H1 (cell line): ENCODE measurements at regions not wholly inside any gene's neighbourhood (a gene's known extent, or its start where the extent isn't known, plus 50 kb on each side); places are given as distances from the start of the nearest gene placed in this dataset.

ENCODE experiments used
- BRCA1 ChIP-seq: IDR thresholded peaks from 2 replicates; pipeline ENCODE4 v1.6.1; 2012; ENCODE audit warnings: low read depth, low read length, improper control_type of control experiment
- EGR1 ChIP-seq: IDR thresholded peaks from 2 replicates; pipeline ENCODE4 v1.6.1; 2011; ENCODE audit warnings: low read depth, low read length, borderline replicate concordance
- EP300 ChIP-seq, 2 experiments: IDR thresholded peaks; 1 replicate in 1 of 2; 2 replicates in 1 of 2; pipeline ENCODE4 v1.6.1; 2011 to 2012; ENCODE audit warnings: low read depth in 2 of 2, low read length in 2 of 2, mild to moderate bottlenecking in 2 of 2, borderline replicate concordance in 1 of 2, inconsistent platforms in 1 of 2, moderate library complexity in 1 of 2
- POLR2A ChIP-seq, 2 experiments: IDR thresholded peaks; 1 replicate in 1 of 2; 2 replicates in 1 of 2; pipeline ENCODE4 v1.6.1; 2011; ENCODE audit warnings: low read depth in 2 of 2, low read length in 2 of 2, mild to moderate bottlenecking in 2 of 2; ENCODE audit errors: control extremely low read depth in 1 of 2
- RAD21 ChIP-seq, 2 experiments: IDR thresholded peaks in 1 of 2; conservative IDR thresholded peaks in 1 of 2; 2 replicates each; pipeline ENCODE4 v1.6.1; 2011; ENCODE audit warnings: low read depth in 2 of 2, low read length in 2 of 2, improper control_type of control experiment in 1 of 2, inconsistent platforms in 1 of 2, mild to moderate bottlenecking in 1 of 2, moderate library complexity in 1 of 2
- RFX5 ChIP-seq: IDR thresholded peaks from 2 replicates; pipeline ENCODE4 v1.6.1; 2011; ENCODE audit warnings: low read depth, low read length, improper control_type of control experiment, borderline replicate concordance
- RXRA ChIP-seq: IDR thresholded peaks from 2 replicates; pipeline ENCODE4 v1.6.1; 2011; ENCODE audit warnings: low read depth, mild to moderate bottlenecking, low read length, moderate library complexity; ENCODE audit not compliant: insufficient read depth
- SIN3A ChIP-seq, 2 experiments: IDR thresholded peaks in 1 of 2; conservative IDR thresholded peaks in 1 of 2; 2 replicates each; pipeline ENCODE4 v1.6.1; 2011 to 2012; ENCODE audit warnings: low read length in 2 of 2, improper control_type of control experiment in 1 of 2, low read depth in 1 of 2, mild to moderate bottlenecking in 1 of 2
- TBP ChIP-seq: IDR thresholded peaks from 2 replicates; pipeline ENCODE4 v1.6.1; 2011; ENCODE audit warnings: low read depth, low read length, improper control_type of control experiment
- TF ChIP-seq, protein P1 (sequence below), 3 experiments: IDR thresholded peaks; 1 replicate in 2 of 3; 2 replicates in 1 of 3; pipeline versions ENCODE4 v1.5.1 to v1.6.1; 2011; ENCODE audit warnings: low read length in 3 of 3, mild to moderate bottlenecking in 3 of 3, inconsistent platforms in 2 of 3, low read depth in 1 of 3, moderate library complexity in 1 of 3; ENCODE audit not compliant: insufficient read depth in 1 of 3; ENCODE audit errors: control extremely low read depth in 1 of 3
- TF ChIP-seq, protein P2 (sequence below): IDR thresholded peaks from 2 replicates; pipeline ENCODE4 v1.6.1; 2012; ENCODE audit warnings: inconsistent platforms
- TF ChIP-seq, protein P3 (sequence below): IDR thresholded peaks from 2 replicates; pipeline ENCODE4 v1.6.1; 2011; ENCODE audit warnings: low read length, improper control_type of control experiment

GRCh38 chr10:47144525-47144924, 155.5 kb upstream of the GDF10 start:
- no peak for TF ChIP-seq EGR1
- TF ChIP-seq, protein P1, sequence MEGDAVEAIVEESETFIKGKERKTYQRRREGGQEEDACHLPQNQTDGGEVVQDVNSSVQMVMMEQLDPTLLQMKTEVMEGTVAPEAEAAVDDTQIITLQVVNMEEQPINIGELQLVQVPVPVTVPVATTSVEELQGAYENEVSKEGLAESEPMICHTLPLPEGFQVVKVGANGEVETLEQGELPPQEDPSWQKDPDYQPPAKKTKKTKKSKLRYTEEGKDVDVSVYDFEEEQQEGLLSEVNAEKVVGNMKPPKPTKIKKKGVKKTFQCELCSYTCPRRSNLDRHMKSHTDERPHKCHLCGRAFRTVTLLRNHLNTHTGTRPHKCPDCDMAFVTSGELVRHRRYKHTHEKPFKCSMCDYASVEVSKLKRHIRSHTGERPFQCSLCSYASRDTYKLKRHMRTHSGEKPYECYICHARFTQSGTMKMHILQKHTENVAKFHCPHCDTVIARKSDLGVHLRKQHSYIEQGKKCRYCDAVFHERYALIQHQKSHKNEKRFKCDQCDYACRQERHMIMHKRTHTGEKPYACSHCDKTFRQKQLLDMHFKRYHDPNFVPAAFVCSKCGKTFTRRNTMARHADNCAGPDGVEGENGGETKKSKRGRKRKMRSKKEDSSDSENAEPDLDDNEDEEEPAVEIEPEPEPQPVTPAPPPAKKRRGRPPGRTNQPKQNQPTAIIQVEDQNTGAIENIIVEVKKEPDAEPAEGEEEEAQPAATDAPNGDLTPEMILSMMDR (IDR thresholded peaks at IDR 0.05; ENCODE audit: control extremely low read depth in 1 of 3, insufficient read depth in 1 of 3, low read depth in 1 of 3, low read length in 3 of 3) = no peak
- TF ChIP-seq POLR2A (IDR thresholded peaks at IDR 0.05; ENCODE audit: control extremely low read depth in 1 of 2, low read depth in 2 of 2, low read length in 2 of 2) = no peak
- TF ChIP-seq EP300 (IDR thresholded peaks at IDR 0.05; ENCODE audit: borderline replicate concordance in 1 of 2, low read depth in 2 of 2, low read length in 2 of 2) = no peak
- TF ChIP-seq, protein P2, sequence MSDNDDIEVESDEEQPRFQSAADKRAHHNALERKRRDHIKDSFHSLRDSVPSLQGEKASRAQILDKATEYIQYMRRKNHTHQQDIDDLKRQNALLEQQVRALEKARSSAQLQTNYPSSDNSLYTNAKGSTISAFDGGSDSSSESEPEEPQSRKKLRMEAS = no peak
- TF ChIP-seq, protein P3, sequence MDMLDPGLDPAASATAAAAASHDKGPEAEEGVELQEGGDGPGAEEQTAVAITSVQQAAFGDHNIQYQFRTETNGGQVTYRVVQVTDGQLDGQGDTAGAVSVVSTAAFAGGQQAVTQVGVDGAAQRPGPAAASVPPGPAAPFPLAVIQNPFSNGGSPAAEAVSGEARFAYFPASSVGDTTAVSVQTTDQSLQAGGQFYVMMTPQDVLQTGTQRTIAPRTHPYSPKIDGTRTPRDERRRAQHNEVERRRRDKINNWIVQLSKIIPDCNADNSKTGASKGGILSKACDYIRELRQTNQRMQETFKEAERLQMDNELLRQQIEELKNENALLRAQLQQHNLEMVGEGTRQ = no peak
- TF ChIP-seq SIN3A (conservative IDR thresholded peaks at IDR 0.05 in 1 of 2, IDR thresholded peaks at IDR 0.05 in 1 of 2; ENCODE audit: low read depth in 1 of 2, low read length in 2 of 2) = no peak
- TF ChIP-seq TBP = no peak
- no peak for TF ChIP-seq RAD21 (IDR thresholded peaks at IDR 0.05 in 1 of 2, conservative IDR thresholded peaks at IDR 0.05 in 1 of 2; ENCODE audit: low read depth in 2 of 2, low read length in 2 of 2)
- no peak for TF ChIP-seq BRCA1
- TF ChIP-seq RXRA = no peak
- TF ChIP-seq RFX5 = no peak
